ENCODE measurements at regions not wholly inside any gene's neighbourhood (a gene's known extent, or its start where the extent isn't known, plus 50 kb on each side); places are given as distances from the start of the nearest gene placed in this dataset.

DNA sequence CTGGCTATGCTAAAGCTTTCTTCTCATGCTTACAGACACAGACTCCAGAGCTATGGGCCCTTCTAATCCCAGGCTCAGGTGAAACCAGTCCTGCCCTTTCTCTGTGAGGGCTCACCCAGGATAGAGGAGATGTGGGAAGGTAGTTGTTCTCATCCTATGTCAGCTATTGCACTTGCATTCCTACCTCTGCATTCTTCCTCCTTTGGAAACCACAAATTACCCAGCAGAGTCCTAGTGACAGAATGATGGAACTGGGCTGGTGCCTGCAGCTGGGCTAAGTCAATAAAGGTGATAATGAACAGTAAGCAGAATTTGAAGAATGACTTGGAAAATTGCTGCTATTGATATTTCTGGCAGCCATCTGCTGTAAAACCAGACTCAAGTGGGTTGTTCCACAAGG lies 560.0 kb downstream of the TMEM135 start (continued):
- TF ChIP-seq, protein P1, sequence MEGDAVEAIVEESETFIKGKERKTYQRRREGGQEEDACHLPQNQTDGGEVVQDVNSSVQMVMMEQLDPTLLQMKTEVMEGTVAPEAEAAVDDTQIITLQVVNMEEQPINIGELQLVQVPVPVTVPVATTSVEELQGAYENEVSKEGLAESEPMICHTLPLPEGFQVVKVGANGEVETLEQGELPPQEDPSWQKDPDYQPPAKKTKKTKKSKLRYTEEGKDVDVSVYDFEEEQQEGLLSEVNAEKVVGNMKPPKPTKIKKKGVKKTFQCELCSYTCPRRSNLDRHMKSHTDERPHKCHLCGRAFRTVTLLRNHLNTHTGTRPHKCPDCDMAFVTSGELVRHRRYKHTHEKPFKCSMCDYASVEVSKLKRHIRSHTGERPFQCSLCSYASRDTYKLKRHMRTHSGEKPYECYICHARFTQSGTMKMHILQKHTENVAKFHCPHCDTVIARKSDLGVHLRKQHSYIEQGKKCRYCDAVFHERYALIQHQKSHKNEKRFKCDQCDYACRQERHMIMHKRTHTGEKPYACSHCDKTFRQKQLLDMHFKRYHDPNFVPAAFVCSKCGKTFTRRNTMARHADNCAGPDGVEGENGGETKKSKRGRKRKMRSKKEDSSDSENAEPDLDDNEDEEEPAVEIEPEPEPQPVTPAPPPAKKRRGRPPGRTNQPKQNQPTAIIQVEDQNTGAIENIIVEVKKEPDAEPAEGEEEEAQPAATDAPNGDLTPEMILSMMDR (IDR thresholded peaks at IDR 0.05; ENCODE audit: control extremely low read depth in 1 of 3, insufficient read depth in 1 of 3, low read depth in 1 of 3, low read length in 3 of 3): no peak
- no peak for TF ChIP-seq SP4 (IDR thresholded peaks at IDR 0.05; ENCODE audit: low read length)
- TF ChIP-seq BRCA1 (IDR thresholded peaks at IDR 0.05; ENCODE audit: low read depth, low read length): no peak
- TF ChIP-seq HDAC6 (IDR thresholded peaks at IDR 0.05; ENCODE audit: low read depth, low read length): no peak
- TF ChIP-seq CREB1 (IDR thresholded peaks at IDR 0.05): no peak
- no peak for TF ChIP-seq MAFK (IDR thresholded peaks at IDR 0.05; ENCODE audit: low read depth, low read length)
- no peak for TF ChIP-seq EZH2 (IDR thresholded peaks at IDR 0.05; ENCODE audit: low read depth, low read length, severe bottlenecking)
